H1 (cell line): ENCODE measurements at regions not wholly inside any gene's neighbourhood (a gene's known extent, or its start where the extent isn't known, plus 50 kb on each side); places are given as distances from the start of the nearest gene placed in this dataset.

Source experiments
- CTCF ChIA-PET: fragments of 300-600 bp; sonication (Branson Sonifier 250); formaldehyde crosslinking; loops from one replicate; lab custom pipeline; 2021; ENCODE audit not compliant: partially characterized antibody; lab: Charles Lee
- POLR2A ChIA-PET: fragments of 300-600 bp; sonication (Branson Sonifier 250); formaldehyde crosslinking; loops from one replicate; lab custom pipeline; 2021; ENCODE audit warnings: inconsistent platforms; ENCODE audit not compliant: partially characterized antibody; lab: Charles Lee
- DNase-seq, 2 experiments: peaks; one replicate each; pipeline versions ENCODE4 v3.0.0 to v3.0.0-alpha.2; 2010 to 2022; ENCODE audit warnings: low spot score in 2 of 2, low read depth in 1 of 2, mixed read lengths in 1 of 2
- FAIRE-seq: peaks from 2 replicates; lab custom pipeline; 2011; peaks lifted over from hg19 to GRCh38; lab: Jason Lieb, UNC
- H2AFZ ChIP-seq: 2 replicates; pipeline ENCODE4 v1.8.1; 2012; ENCODE audit warnings: low read length, inconsistent platforms
- H2AK5ac ChIP-seq: 2 replicates; pipeline ENCODE4 v1.6.1; 2013; ENCODE audit warnings: low read depth, low read length
- H2BK120ac ChIP-seq: replicated peaks from 2 replicates; pipeline ENCODE3; 2013; ENCODE audit warnings: low read depth, low read length, inconsistent platforms
- H2BK12ac ChIP-seq: 2 replicates; pipeline ENCODE4 v1.6.1; 2013; ENCODE audit warnings: low read depth, low read length
- H2BK15ac ChIP-seq: 2 replicates; pipeline ENCODE4 v1.6.1; 2013; ENCODE audit warnings: low read length
- H2BK20ac ChIP-seq: 2 replicates; pipeline ENCODE4 v1.6.1; 2013; ENCODE audit warnings: low read length
- H2BK5ac ChIP-seq: 2 replicates; pipeline ENCODE4 v1.6.1; 2013; ENCODE audit warnings: low read depth, low read length
- H3K14ac ChIP-seq: 2 replicates; pipeline ENCODE4 v1.6.1; 2013; ENCODE audit warnings: inconsistent platforms; ENCODE audit not compliant: insufficient read length
- H3K18ac ChIP-seq: 2 replicates; pipeline ENCODE4 v1.6.1; 2013; ENCODE audit warnings: low read length; ENCODE audit errors: extremely low read depth
- H3K23ac ChIP-seq: 2 replicates; pipeline ENCODE4 v1.6.1; 2013; ENCODE audit warnings: inconsistent platforms; ENCODE audit not compliant: insufficient read length
- H3K23me2 ChIP-seq: 2 replicates; pipeline ENCODE4 v1.6.1; 2013; ENCODE audit warnings: low read depth, low read length
- H3K27ac ChIP-seq: 2 replicates; pipeline ENCODE4 v1.6.1; 2011; ENCODE audit warnings: low read depth, low read length, inconsistent platforms
- H3K27me3 ChIP-seq, 4 experiments: replicated peaks in 1 of 4; 1 replicate in 1 of 4; 2 replicates in 3 of 4; pipeline versions ENCODE4 v1.6.1 to v1.8.1; 2011 to 2013; ENCODE audit warnings: low read length in 3 of 4, mild to moderate bottlenecking in 3 of 4, inconsistent platforms in 2 of 4, mixed read lengths in 2 of 4, moderate library complexity in 1 of 4; ENCODE audit not compliant: control insufficient read depth in 3 of 4, insufficient read depth in 3 of 4; ENCODE audit errors: extremely low read depth in 1 of 4
- H3K36me3 ChIP-seq, 4 experiments: 2 replicates each; pipeline versions ENCODE4 v1.6.1 to v1.8.1; 2011 to 2013; ENCODE audit warnings: mild to moderate bottlenecking in 4 of 4, low read length in 3 of 4, moderate library complexity in 2 of 4, control low read depth in 1 of 4, inconsistent platforms in 1 of 4; ENCODE audit not compliant: insufficient read depth in 4 of 4, control insufficient read depth in 2 of 4
- H3K4ac ChIP-seq: replicated peaks from 2 replicates; pipeline ENCODE3; 2013; ENCODE audit warnings: low read length, low read depth, mixed read lengths, inconsistent platforms; ENCODE audit not compliant: insufficient read length
- H3K4me1 ChIP-seq, 4 experiments: replicated peaks in 1 of 4; 1 replicate in 1 of 4; 2 replicates in 3 of 4; pipeline versions ENCODE4 v1.6.1 to v1.8.1; 2011 to 2013; ENCODE audit warnings: low read length in 3 of 4, inconsistent platforms in 2 of 4, mixed read lengths in 1 of 4; ENCODE audit not compliant: insufficient read depth in 4 of 4, control insufficient read depth in 3 of 4
- H3K4me2 ChIP-seq, 2 experiments: 2 replicates each; pipeline versions ENCODE4 v1.6.1 to v1.8.1; 2011 to 2013; ENCODE audit warnings: low read depth in 2 of 2, low read length in 2 of 2, control low read depth in 1 of 2, inconsistent platforms in 1 of 2, mild to moderate bottlenecking in 1 of 2; ENCODE audit not compliant: insufficient read depth in 1 of 2
- H3K4me3 ChIP-seq, 4 experiments: fragments of 200-600, 300-600 bp in 1 of 4; sonication (generic), shearing (Covaris generic), sonication (Bioruptor Twin) in 1 of 4; 2 replicates each; pipeline versions ENCODE4 v1.5.1 to v1.8.1; 2011 to 2016; ENCODE audit warnings: low read length in 4 of 4, low read depth in 3 of 4, control low read depth in 2 of 4, inconsistent platforms in 2 of 4, mild to moderate bottlenecking in 2 of 4, mixed read lengths in 1 of 4, moderate library complexity in 1 of 4; ENCODE audit not compliant: insufficient read depth in 2 of 4; ENCODE audit errors: extremely low read depth in 1 of 4
- H3K56ac ChIP-seq: replicated peaks from 2 replicates; pipeline ENCODE3; 2013; ENCODE audit warnings: low read depth, mild to moderate bottlenecking, mixed read lengths, low read length, inconsistent platforms; ENCODE audit not compliant: insufficient read length
- H3K79me1 ChIP-seq: 2 replicates; pipeline ENCODE4 v1.6.1; 2013; ENCODE audit warnings: low read depth, low read length, control low read depth
- H3K79me2 ChIP-seq, 2 experiments: 2 replicates each; pipeline versions ENCODE4 v1.6.1 to v1.8.1; 2012 to 2013; ENCODE audit warnings: low read length in 2 of 2, mild to moderate bottlenecking in 2 of 2, inconsistent platforms in 1 of 2; ENCODE audit not compliant: insufficient read depth in 2 of 2, control insufficient read depth in 1 of 2
- H3K9ac ChIP-seq, 4 experiments: replicated peaks in 1 of 4; 1 replicate in 1 of 4; 2 replicates in 3 of 4; pipeline versions ENCODE4 v1.6.1 to v1.8.1; 2011 to 2013; ENCODE audit warnings: low read depth in 3 of 4, low read length in 3 of 4, control low read depth in 2 of 4, mild to moderate bottlenecking in 2 of 4, moderate library complexity in 2 of 4, inconsistent platforms in 1 of 4; ENCODE audit errors: extremely low read depth in 1 of 4
- H3K9me3 ChIP-seq, 2 experiments: 2 replicates each; pipeline versions ENCODE4 v1.6.1 to v1.8.1; 2012 to 2013; ENCODE audit warnings: mild to moderate bottlenecking in 2 of 2, moderate library complexity in 2 of 2, control low read depth in 1 of 2, inconsistent platforms in 1 of 2, low read depth in 1 of 2, low read length in 1 of 2, mixed read lengths in 1 of 2; ENCODE audit not compliant: insufficient read depth in 2 of 2
- H4K20me1 ChIP-seq, 2 experiments: replicated peaks in 1 of 2; 2 replicates each; pipeline versions ENCODE3 to v1.8.1; 2011 to 2013; ENCODE audit warnings: inconsistent platforms in 2 of 2, low read length in 2 of 2, mild to moderate bottlenecking in 1 of 2; ENCODE audit not compliant: insufficient read depth in 2 of 2, control insufficient read depth in 1 of 2
- H4K5ac ChIP-seq: 2 replicates; pipeline ENCODE4 v1.6.1; 2013; ENCODE audit warnings: low read length, low read depth, mixed read lengths, inconsistent platforms; ENCODE audit not compliant: insufficient read length
- H4K8ac ChIP-seq: 2 replicates; pipeline ENCODE4 v1.8.0; 2013; ENCODE audit warnings: mild to moderate bottlenecking, moderate library complexity, low read length, inconsistent platforms; ENCODE audit not compliant: insufficient read depth; ENCODE audit errors: extremely low read depth
- H4K91ac ChIP-seq: replicated peaks from 2 replicates; pipeline ENCODE3; 2013; ENCODE audit warnings: low read length, mixed read lengths, inconsistent platforms; ENCODE audit not compliant: insufficient read length
- BCL11A ChIP-seq, 2 experiments: IDR thresholded peaks; one replicate each; pipeline ENCODE4 v1.6.1; 2011; ENCODE audit warnings: low read depth in 2 of 2, low read length in 2 of 2, mild to moderate bottlenecking in 2 of 2
- CBX5 ChIP-seq: fragments of 300-800, 300-1000 bp; sonication (generic); IDR thresholded peaks from 2 replicates; pipeline ENCODE4 v1.7.1; 2016; ENCODE audit warnings: antibody characterized with exemption, low read length, low read depth
- GABPA ChIP-seq: IDR thresholded peaks from 2 replicates; pipeline ENCODE4 v1.6.1; 2011; ENCODE audit warnings: mild to moderate bottlenecking, low read length, moderate library complexity, borderline replicate concordance; ENCODE audit not compliant: insufficient read depth
- GTF2F1 ChIP-seq: IDR thresholded peaks from 2 replicates; pipeline ENCODE4 v1.6.1; 2012; ENCODE audit warnings: low read depth, low read length, improper control_type of control experiment, borderline replicate concordance
- JUN ChIP-seq: IDR thresholded peaks from 2 replicates; pipeline ENCODE4 v1.6.1; 2011; ENCODE audit warnings: low read depth, mild to moderate bottlenecking, improper control_type of control experiment, low read length
- MAX ChIP-seq: IDR thresholded peaks from 2 replicates; pipeline ENCODE4 v1.6.1; 2012; ENCODE audit warnings: inconsistent platforms
- SAP30 ChIP-seq: fragments of 300-600 bp; sonication (generic); IDR thresholded peaks from 2 replicates; pipeline ENCODE4 v1.7.1; 2012; ENCODE audit warnings: low read length, moderate library complexity, mild to moderate bottlenecking, inconsistent platforms; ENCODE audit not compliant: insufficient read depth, insufficient replicate concordance
- SP1 ChIP-seq: IDR thresholded peaks from 2 replicates; pipeline ENCODE4 v1.6.1; 2011; ENCODE audit warnings: low read depth, low read length
- TEAD4 ChIP-seq: IDR thresholded peaks from 2 replicates; pipeline ENCODE4 v1.6.1; 2012; ENCODE audit warnings: low read depth, low read length, inconsistent platforms, mixed read lengths
- WGBS, 2 experiments: shearing (Covaris generic) in 1 of 2; methylation state at CpG; one replicate each; pipeline versions ENCODE4 v1.1.6 to v1.1.7; 2013 to 2015; ENCODE audit warnings: low lambda C conversion rate in 2 of 2, mixed read lengths in 2 of 2, inconsistent platforms in 1 of 2, low coverage in 1 of 2, missing lambda C conversion rate in 1 of 2; ENCODE audit not compliant: insufficient replicate concordance in 2 of 2, insufficient coverage in 1 of 2, insufficient read length in 1 of 2; ENCODE audit errors: extremely low coverage in 1 of 2, missing lambda C conversion rate in 1 of 2; 5-methylcytosine and 5-hydroxymethylcytosine counted together

GRCh38 chr1:112341986-112342385 lies 54.0 kb upstream of the CTTNBP2NL start:
- H2AK5ac ChIP-seq, result no peak overlapping the region
- H3K14ac ChIP-seq, result no peak overlapping the region
- H3K56ac ChIP-seq, result no peak overlapping the region
- no peaks in the 10 kb centered on the region for H3K4me1 ChIP-seq
- no peak overlapping the region for H3K4me3 ChIP-seq
- H4K8ac ChIP-seq, result no peak overlapping the region
- H4K20me1 ChIP-seq, result no peaks in the 10 kb centered on the region
- H2AFZ ChIP-seq, result no peak overlapping the region
- no peaks in the 10 kb centered on the region for H3K79me2 ChIP-seq
- H3K23me2 ChIP-seq, result no peaks in the 10 kb centered on the region
- POLR2A ChIA-PET, result no interaction called here
- H2BK15ac ChIP-seq, result no peak overlapping the region
- no peak overlapping the region for H3K23ac ChIP-seq
- H3K9ac ChIP-seq, result no peak overlapping the region
- H3K4me2 ChIP-seq, result no peak overlapping the region
- CTCF ChIA-PET, result interaction anchor here (0.8 to 6.3 kb wide), 2 partner anchors 15 to 42 kb away, joined by 3 to 34 read pairs; no protein-coding TSS in a partner anchor
- H4K91ac ChIP-seq, result no peak overlapping the region
- FAIRE-seq, result no peak
- no peak overlapping the region for H4K5ac ChIP-seq
- no peak overlapping the region for H2BK5ac ChIP-seq
- H3K79me1 ChIP-seq, result no peaks in the 10 kb centered on the region
- no peaks in the 10 kb centered on the region for H3K27me3 ChIP-seq
- H2BK120ac ChIP-seq, result no peak overlapping the region
- DNase-seq, result no peak
- no peak overlapping the region for H2BK12ac ChIP-seq
- H3K9me3 ChIP-seq, result no peaks in the 10 kb centered on the region
- 91% methylated on average over 4 of the region's 4 CpGs; no CpG with 5 or more reads in 1 of the 2 experiments for WGBS, 2 experiments
- H3K4ac ChIP-seq, result no peak overlapping the region
- H3K18ac ChIP-seq, result no peak overlapping the region
- H3K36me3 ChIP-seq, result no peaks in the 10 kb centered on the region
- no peak overlapping the region for H2BK20ac ChIP-seq
- TF ChIP-seq JUN, result no peak
- TF ChIP-seq CBX5, result no peak
- no peak for TF ChIP-seq BCL11A (IDR thresholded peaks at IDR 0.05; ENCODE audit: low read depth in 2 of 2, low read length in 2 of 2)
- TF ChIP-seq GABPA, result no peak
- no peak for TF ChIP-seq SAP30
- TF ChIP-seq TEAD4, result no peak
- TF ChIP-seq MAX, result no peak
- no peak for TF ChIP-seq SP1
- TF ChIP-seq GTF2F1, result no peak
- H3K27ac ChIP-seq, result no peak overlapping the region
